OCI-LY3 (cell line): ENCODE measurements at regions not wholly inside any gene's neighbourhood (a gene's known extent, or its start where the extent isn't known, plus 50 kb on each side); places are given as distances from the start of the nearest gene placed in this dataset.

ENCODE experiments used
- H2AFZ ChIP-seq: fragments of 200-600, 300-600 bp; shearing (Covaris generic); 2 replicates; pipeline ENCODE4 v1.6.0; 2014; ENCODE audit warnings: antibody characterized with exemption, low read depth, low read length
- H3K27ac ChIP-seq: fragments of 200-600, 300-600 bp; sonication (generic); 2 replicates; pipeline ENCODE4 v1.5.1; 2014; ENCODE audit warnings: mild to moderate bottlenecking, low read length, moderate library complexity, mixed read lengths
- H3K27me3 ChIP-seq: fragments of 200-600, 300-600 bp; sonication (generic); 2 replicates; pipeline ENCODE4 v1.6.1; 2014; ENCODE audit warnings: low read depth, low read length, mixed read lengths
- H3K36me3 ChIP-seq: fragments of 200-600, 300-600 bp; sonication (generic); replicated peaks from 2 replicates; pipeline ENCODE3; 2014; ENCODE audit warnings: low read depth, low read length, mixed read lengths
- H3K4me1 ChIP-seq: fragments of 300-600, 200-600 bp; sonication (generic); 2 replicates; pipeline ENCODE4 v1.6.1; 2014; ENCODE audit warnings: low read length, mixed read lengths
- H3K4me2 ChIP-seq: fragments of 200-600, 300-600 bp; sonication (generic); 2 replicates; pipeline ENCODE4 v1.6.1; 2014; ENCODE audit warnings: low read length, mixed read lengths
- H3K4me3 ChIP-seq: fragments of 300-600, 200-600 bp; sonication (generic); 2 replicates; pipeline ENCODE4 v1.5.1; 2014; ENCODE audit warnings: antibody characterized with exemption, mild to moderate bottlenecking, low read length, moderate library complexity
- H3K79me2 ChIP-seq: fragments of 300-600, 200-600 bp; shearing (Covaris generic); 2 replicates; pipeline ENCODE4 v1.6.1; 2014; ENCODE audit warnings: mild to moderate bottlenecking, low read length, mixed read lengths
- H3K9ac ChIP-seq: fragments of 300-600, 200-600 bp; shearing (Covaris generic); 2 replicates; pipeline ENCODE4 v1.6.0; 2014; ENCODE audit warnings: mild to moderate bottlenecking, low read length, moderate library complexity
- H3K9me3 ChIP-seq: fragments of 200-600, 300-600 bp; shearing (Covaris generic); 2 replicates; pipeline ENCODE4 v1.6.1; 2014; ENCODE audit warnings: low read length, mixed read lengths; ENCODE audit not compliant: insufficient read depth
- H4K20me1 ChIP-seq: fragments of 200-600, 300-600 bp; sonication (generic); 2 replicates; pipeline ENCODE4 v1.6.1; 2016; ENCODE audit warnings: low read length, mixed read lengths; ENCODE audit not compliant: insufficient read depth
- CTCF ChIP-seq: fragments of 200-600, 300-600 bp; sonication (generic); IDR thresholded peaks from 2 replicates; pipeline ENCODE4 v1.5.1; 2014; ENCODE audit warnings: antibody characterized with exemption, low read length, low read depth
- EZH2phosphoT487 ChIP-seq: fragments of 200-600 bp; shearing (Covaris generic); IDR thresholded peaks from 2 replicates; pipeline ENCODE4 v1.6.1; 2018; ENCODE audit warnings: antibody characterized with exemption, mixed run types, low read depth

GRCh38 chr14:40487824-40488223, 1055.6 kb upstream of the FBXO33 start:
- Histone ChIP-seq H3K4me2 (no peak overlapping the region), H3K4me3 (no peak overlapping the region), H3K27ac (no peak overlapping the region), H3K4me1 (0 out of 2 replicates have a peak, but pooled peaks cover 5% of the 10 kb centered on the region), H3K36me3 (no peaks in the 10 kb centered on the region), H3K9me3 (no peaks in the 10 kb centered on the region), H2AFZ (no peak overlapping the region), H3K9ac (no peak overlapping the region), H3K27me3 (no peaks in the 10 kb centered on the region), H3K79me2 (no peaks in the 10 kb centered on the region), H4K20me1 (no peaks in the 10 kb centered on the region)
- TF ChIP-seq CTCF: no peak
- TF ChIP-seq EZH2phosphoT487: no peak

- Histone ChIP-seq H3K4me1 (0 out of 2 replicates have a peak, but pooled peaks cover under 1% of the 10 kb centered on the region), H3K4me3 (no peak overlapping the region), H3K9ac (no peak overlapping the region), H3K9me3 (no peaks in the 10 kb centered on the region), H3K27ac (no peak overlapping the region), H2AFZ (no peak overlapping the region), H3K27me3 (no peaks in the 10 kb centered on the region), H4K20me1 (no peaks in the 10 kb centered on the region), H3K4me2 (no peak overlapping the region), H3K79me2 (no peaks in the 10 kb centered on the region), H3K36me3 (no peaks in the 10 kb centered on the region)
- TF ChIP-seq CTCF (no peak), EZH2phosphoT487 (no peak)
Measured at GRCh38 chr14:40485688-40486087, 1053.5 kb upstream of the FBXO33 start.

GRCh38 chr14:40476005-40476404, 1043.8 kb upstream of the FBXO33 start:
- Histone ChIP-seq H3K4me3 (no peak overlapping the region), H2AFZ (no peak overlapping the region), H3K27ac (no peak overlapping the region), H3K9me3 (no peaks in the 10 kb centered on the region), H4K20me1 (no peaks in the 10 kb centered on the region), H3K36me3 (no peaks in the 10 kb centered on the region), H3K4me2 (no peak overlapping the region), H3K27me3 (no peaks in the 10 kb centered on the region), H3K4me1 (no peaks in the 10 kb centered on the region), H3K9ac (no peak overlapping the region), H3K79me2 (no peaks in the 10 kb centered on the region)
- TF ChIP-seq EZH2phosphoT487: no peak
- no peak for TF ChIP-seq CTCF

- Histone ChIP-seq H2AFZ (no peak overlapping the region), H3K9ac (no peak overlapping the region), H3K79me2 (no peaks in the 10 kb centered on the region), H3K9me3 (0 out of 2 replicates have a peak, but pooled peaks cover 2% of the 10 kb centered on the region), H3K36me3 (no peaks in the 10 kb centered on the region), H3K4me3 (no peak overlapping the region), H3K27me3 (no peaks in the 10 kb centered on the region), H3K4me1 (no peaks in the 10 kb centered on the region), H3K27ac (no peak overlapping the region), H3K4me2 (no peak overlapping the region), H4K20me1 (no peaks in the 10 kb centered on the region)
- TF ChIP-seq CTCF (no peak), EZH2phosphoT487 (no peak)
Measured at GRCh38 chr14:40467969-40468368, 1035.7 kb upstream of the FBXO33 start.
